GM20000 (cell line): ENCODE measurements at regions not wholly inside any gene's neighbourhood (a gene's known extent, or its start where the extent isn't known, plus 50 kb on each side); places are given as distances from the start of the nearest gene placed in this dataset.

Experiments
- DNase-seq: peaks from one replicate; pipeline ENCODE4 v3.0.0; 2012; ENCODE audit warnings: low spot score
- TF ChIP-seq, protein P1 (sequence below): IDR thresholded peaks from 2 replicates; pipeline ENCODE4 v1.5.1; 2012; ENCODE audit warnings: mild to moderate bottlenecking, control low read depth; ENCODE audit errors: extremely low read depth, missing control alignments

DNA sequence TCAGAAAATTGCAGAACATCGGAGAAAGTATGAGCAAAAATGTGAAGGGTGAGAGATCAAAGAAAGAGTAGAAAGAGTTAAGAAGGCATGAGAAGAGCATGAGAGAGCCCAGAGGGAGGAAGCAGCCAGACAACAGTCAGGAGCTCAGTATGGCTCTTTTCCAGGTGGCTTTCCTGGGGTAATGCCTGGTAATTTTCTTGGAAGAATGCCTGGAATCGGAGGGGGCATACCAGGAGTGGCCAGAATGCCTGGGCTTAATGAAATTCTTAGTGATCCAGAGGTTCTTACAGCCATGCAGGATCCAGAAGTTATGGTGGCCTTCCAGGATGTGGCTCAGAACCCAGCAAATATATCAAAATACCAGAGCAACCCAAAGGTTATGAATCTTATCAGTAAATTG is 271.8 kb upstream of the TFPI start:
- no peak for DNase-seq
- TF ChIP-seq, protein P1, sequence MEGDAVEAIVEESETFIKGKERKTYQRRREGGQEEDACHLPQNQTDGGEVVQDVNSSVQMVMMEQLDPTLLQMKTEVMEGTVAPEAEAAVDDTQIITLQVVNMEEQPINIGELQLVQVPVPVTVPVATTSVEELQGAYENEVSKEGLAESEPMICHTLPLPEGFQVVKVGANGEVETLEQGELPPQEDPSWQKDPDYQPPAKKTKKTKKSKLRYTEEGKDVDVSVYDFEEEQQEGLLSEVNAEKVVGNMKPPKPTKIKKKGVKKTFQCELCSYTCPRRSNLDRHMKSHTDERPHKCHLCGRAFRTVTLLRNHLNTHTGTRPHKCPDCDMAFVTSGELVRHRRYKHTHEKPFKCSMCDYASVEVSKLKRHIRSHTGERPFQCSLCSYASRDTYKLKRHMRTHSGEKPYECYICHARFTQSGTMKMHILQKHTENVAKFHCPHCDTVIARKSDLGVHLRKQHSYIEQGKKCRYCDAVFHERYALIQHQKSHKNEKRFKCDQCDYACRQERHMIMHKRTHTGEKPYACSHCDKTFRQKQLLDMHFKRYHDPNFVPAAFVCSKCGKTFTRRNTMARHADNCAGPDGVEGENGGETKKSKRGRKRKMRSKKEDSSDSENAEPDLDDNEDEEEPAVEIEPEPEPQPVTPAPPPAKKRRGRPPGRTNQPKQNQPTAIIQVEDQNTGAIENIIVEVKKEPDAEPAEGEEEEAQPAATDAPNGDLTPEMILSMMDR: no peak

DNA sequence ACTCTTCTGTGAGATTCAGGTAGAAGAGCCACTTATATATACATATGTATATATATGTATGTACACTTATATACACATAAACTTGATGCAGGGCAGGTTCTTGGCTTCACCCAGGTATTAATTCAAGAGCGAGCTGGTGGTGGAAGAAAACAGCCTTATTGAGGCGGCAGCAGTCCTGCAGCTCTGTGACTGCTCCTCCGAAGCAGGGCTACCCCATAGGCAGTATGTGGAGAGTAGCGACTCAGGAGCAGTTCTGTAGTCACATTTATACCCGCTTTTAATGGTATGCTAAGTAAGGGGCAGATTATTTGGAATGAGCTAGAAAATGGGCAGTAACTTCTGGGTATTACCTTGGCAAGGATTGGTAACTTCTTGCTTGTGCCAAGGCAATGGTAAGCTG is 280.6 kb upstream of the TFPI start:
- no peak for DNase-seq
- TF ChIP-seq, protein P1: no peak

DNA sequence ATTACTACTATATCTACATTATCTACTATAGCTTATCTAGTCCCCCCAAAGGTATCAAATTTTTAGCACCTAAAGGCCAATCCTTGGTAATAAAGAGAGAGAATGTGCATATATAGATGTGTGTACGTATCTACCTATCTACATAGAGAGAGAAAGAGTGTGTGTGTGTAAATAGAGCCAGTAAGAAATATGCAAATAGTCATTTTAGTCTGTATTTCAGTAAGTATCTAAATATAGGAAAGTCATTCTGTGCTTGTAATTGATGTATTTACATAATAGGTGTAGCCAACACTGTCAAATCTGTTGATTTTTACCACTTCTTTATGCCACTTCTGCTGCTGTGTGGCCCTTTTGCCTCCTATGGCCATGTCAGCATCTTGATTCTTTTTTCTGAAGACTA is 284.5 kb upstream of the TFPI start:
- TF ChIP-seq, protein P1: no peak
- no peak for DNase-seq

DNA sequence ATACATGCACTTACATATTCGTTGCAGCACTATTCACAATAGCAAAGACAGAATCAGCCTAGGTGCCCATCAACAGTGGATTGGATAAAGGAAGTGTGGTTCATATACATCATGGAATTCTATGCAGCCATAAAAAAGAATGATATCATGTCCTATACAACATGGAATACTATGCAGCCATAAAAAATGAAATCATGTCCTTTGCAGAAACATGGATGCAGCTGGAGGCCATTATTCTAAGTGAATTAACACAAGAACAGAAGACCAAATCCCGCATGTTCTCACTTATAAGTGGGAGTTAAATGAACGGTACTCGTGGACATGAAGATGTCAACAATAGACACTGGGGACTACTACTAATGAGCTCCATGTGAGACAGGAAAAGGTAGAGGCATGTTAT is 288.1 kb upstream of the TFPI start:
- no peak for DNase-seq
- TF ChIP-seq, protein P1: no peak

DNA sequence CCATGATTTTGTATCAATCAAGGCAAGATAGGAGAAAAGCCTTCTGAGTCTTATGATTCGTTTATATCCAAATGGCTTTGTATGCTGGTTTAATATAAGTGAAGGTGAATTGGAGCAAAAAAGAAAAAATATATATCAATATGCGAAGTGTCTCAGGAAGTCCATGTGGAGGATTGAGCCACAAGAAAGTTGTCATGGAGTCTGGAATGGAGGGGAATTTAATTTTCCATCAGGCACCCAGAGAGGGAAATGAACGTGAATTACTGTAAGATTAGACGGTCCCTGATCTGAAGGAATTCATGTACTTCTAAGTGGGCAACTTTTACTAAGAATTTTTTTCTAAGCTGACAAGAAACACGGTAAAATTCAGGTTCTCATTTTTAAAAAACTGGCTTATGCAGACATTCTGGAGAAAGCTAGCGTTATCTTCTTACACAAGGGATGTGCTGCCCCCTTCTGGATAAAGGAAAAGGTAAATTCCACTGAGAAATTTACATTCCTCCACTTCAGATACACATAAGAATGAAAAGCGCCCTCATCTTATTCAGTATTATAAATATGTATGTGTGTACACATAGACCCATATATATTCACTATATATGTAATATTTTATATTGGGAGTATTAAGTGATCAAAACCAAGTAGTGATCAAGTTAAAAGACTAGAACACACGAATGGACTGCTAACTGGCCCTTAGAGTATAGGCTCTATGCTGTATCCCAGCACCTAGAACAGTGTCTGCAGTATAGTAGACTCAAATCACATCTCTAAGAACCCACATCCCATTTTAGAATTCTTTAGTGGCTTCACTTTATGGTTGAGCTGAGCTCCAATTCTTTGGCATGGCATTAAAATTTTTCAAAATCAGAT is 289.0 kb upstream of the TFPI start:
- TF ChIP-seq, protein P1: peak; percentile 15

DNA sequence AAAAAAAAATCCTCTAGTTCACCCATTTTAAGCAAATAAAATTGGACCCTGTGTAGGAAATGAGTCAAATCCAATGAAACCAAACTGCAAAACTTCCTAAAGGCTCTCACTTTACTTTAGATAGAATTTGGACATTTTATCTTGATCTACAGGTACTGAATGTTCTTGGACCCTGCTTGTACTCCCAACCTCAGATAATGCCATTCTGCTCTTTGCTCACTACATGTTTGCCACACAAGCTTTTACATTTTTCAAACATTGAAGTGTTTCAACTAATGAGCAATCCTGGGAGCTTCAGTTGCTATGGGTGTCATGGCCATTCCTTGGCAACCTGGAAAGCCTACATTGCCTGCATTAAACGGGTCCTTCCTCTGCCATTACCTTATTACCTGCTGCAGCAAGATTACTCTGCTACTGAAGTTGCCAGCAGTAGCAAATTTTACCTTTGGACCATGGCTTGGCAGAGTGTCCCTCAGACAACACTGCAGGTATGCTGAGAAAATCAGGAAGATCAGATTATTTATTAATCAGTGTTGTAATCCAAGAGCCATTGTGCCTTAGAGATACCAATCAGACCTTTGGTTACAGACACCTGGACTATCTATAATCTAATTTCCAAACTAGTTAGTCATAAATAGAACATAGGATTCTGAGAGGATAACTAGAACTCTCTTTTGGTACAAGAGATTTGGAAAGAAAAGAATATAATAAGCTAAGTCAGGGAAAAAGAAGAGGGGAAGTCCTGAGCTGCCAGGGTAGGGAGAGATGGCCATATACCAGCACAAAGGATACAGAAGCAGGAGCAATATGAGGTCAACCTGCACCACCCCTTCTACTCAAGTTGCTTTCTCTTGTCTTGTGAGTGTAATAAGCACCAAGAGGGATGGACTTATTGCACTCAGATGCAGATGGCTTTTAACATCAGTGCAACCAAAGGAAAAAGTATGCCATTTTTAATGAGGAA is 293.3 kb upstream of the TFPI start:
- no peak for DNase-seq
- TF ChIP-seq, protein P1: no peak

More for the DNA sequence above, 289.0 kb upstream of the TFPI start:
- DNase-seq: peak; percentile 25
